ENCODE measurements at regions not wholly inside any gene's neighbourhood (a gene's known extent, or its start where the extent isn't known, plus 50 kb on each side); places are given as distances from the start of the nearest gene placed in this dataset.

DNA sequence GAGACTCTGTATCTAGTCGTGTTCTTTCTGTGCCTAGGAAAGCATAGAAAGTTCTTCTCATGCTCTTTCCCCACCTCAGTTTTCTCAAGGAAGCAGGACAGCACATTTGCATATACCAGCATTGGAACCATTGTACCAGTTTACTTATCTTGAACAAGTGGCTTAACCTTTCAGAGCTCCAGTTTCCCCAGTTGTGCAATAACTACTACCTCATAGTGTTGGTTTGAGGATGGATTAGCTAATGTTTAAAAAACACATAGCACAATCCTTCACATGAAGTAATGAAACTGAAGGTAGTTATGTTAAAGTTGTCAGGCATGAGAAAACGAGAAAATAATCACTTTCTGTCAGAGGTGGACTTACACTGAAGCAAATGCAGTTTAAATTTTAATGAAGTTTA is 92.2 kb upstream of the H2AZ1 start:
- TF ChIP-seq POLR2AphosphoS5 (IDR thresholded peaks at IDR 0.05), result no peak
- TF ChIP-seq, protein P1, sequence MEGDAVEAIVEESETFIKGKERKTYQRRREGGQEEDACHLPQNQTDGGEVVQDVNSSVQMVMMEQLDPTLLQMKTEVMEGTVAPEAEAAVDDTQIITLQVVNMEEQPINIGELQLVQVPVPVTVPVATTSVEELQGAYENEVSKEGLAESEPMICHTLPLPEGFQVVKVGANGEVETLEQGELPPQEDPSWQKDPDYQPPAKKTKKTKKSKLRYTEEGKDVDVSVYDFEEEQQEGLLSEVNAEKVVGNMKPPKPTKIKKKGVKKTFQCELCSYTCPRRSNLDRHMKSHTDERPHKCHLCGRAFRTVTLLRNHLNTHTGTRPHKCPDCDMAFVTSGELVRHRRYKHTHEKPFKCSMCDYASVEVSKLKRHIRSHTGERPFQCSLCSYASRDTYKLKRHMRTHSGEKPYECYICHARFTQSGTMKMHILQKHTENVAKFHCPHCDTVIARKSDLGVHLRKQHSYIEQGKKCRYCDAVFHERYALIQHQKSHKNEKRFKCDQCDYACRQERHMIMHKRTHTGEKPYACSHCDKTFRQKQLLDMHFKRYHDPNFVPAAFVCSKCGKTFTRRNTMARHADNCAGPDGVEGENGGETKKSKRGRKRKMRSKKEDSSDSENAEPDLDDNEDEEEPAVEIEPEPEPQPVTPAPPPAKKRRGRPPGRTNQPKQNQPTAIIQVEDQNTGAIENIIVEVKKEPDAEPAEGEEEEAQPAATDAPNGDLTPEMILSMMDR (IDR thresholded peaks at IDR 0.05), result no peak
- TF ChIP-seq EP300 (IDR thresholded peaks at IDR 0.05), result no peak
- TF ChIP-seq POLR2A (IDR thresholded peaks at IDR 0.05), result no peak
